Neuronal stem cell (in vitro differentiated cells): ENCODE measurements at regions not wholly inside any gene's neighbourhood (a gene's known extent, or its start where the extent isn't known, plus 50 kb on each side); places are given as distances from the start of the nearest gene placed in this dataset.

Experiments
- DNase-seq: peaks from one replicate; pipeline ENCODE4 v3.0.0-alpha.2; 2013; ENCODE audit warnings: low spot score
- H2AFZ ChIP-seq: one replicate; pipeline ENCODE4 v1.6.1; 2013; ENCODE audit warnings: mild to moderate bottlenecking, low read length, inconsistent platforms
- H2AK5ac ChIP-seq: 2 replicates; pipeline ENCODE4 v1.6.1; 2013; ENCODE audit warnings: low read depth, mild to moderate bottlenecking, inconsistent platforms, low read length, moderate library complexity, mixed read lengths
- H2BK120ac ChIP-seq: 2 replicates; pipeline ENCODE4 v1.6.1; 2013; ENCODE audit warnings: low read depth, mild to moderate bottlenecking, inconsistent platforms, low read length, moderate library complexity, mixed read lengths
- H2BK12ac ChIP-seq: one replicate; pipeline ENCODE4 v1.6.1; 2013; ENCODE audit warnings: low read length, inconsistent platforms
- H2BK15ac ChIP-seq: 2 replicates; pipeline ENCODE4 v1.6.1; 2013; ENCODE audit warnings: mild to moderate bottlenecking, low read length, inconsistent platforms, mixed read lengths
- H2BK5ac ChIP-seq: one replicate; pipeline ENCODE4 v1.6.1; 2013; ENCODE audit warnings: inconsistent platforms, mild to moderate bottlenecking, low read length, moderate library complexity
- H3K14ac ChIP-seq: one replicate; pipeline ENCODE4 v1.6.1; 2013; ENCODE audit warnings: low read length, inconsistent platforms
- H3K18ac ChIP-seq: 2 replicates; pipeline ENCODE4 v1.6.1; 2013; ENCODE audit warnings: low read length, inconsistent platforms
- H3K23ac ChIP-seq: 2 replicates; pipeline ENCODE4 v1.6.1; 2013; ENCODE audit warnings: low read depth, mild to moderate bottlenecking, mixed read lengths, low read length, inconsistent platforms; ENCODE audit not compliant: poor library complexity
- H3K27ac ChIP-seq: replicated peaks from 3 replicates; pipeline ENCODE4 v1.5.1; 2013; ENCODE audit warnings: low read length, inconsistent platforms
- H3K27me3 ChIP-seq, 3 experiments: 2 replicates each; pipeline ENCODE4 v1.6.1; 2013; ENCODE audit warnings: low read length in 3 of 3, mild to moderate bottlenecking in 2 of 3, inconsistent platforms in 1 of 3, low read depth in 1 of 3, mixed read lengths in 1 of 3, moderate library complexity in 1 of 3; ENCODE audit not compliant: control insufficient read depth in 3 of 3, insufficient read depth in 3 of 3
- H3K36me3 ChIP-seq, 2 donors: replicated peaks in 1 of 2; 2 replicates each; pipeline ENCODE4 v1.6.1; 2013; ENCODE audit warnings: low read length in 2 of 2; ENCODE audit not compliant: control insufficient read depth in 2 of 2, insufficient read depth in 2 of 2
- H3K4ac ChIP-seq: 2 replicates; pipeline ENCODE4 v1.6.1; 2013; ENCODE audit warnings: inconsistent platforms, mild to moderate bottlenecking, low read length, moderate library complexity
- H3K4me1 ChIP-seq, 2 donors: 1 replicate in 1 of 2; 2 replicates in 1 of 2; pipeline ENCODE4 v1.6.1; 2013; ENCODE audit warnings: low read length in 2 of 2, low read depth in 1 of 2; ENCODE audit not compliant: control insufficient read depth in 2 of 2, insufficient read depth in 1 of 2
- H3K4me2 ChIP-seq: one replicate; pipeline ENCODE4 v1.6.1; 2013; ENCODE audit warnings: mild to moderate bottlenecking, low read length, inconsistent platforms; ENCODE audit not compliant: insufficient read depth, poor library complexity, severe bottlenecking
- H3K4me3 ChIP-seq, 2 donors: 2 replicates each; pipeline ENCODE4 v1.5.1; 2013; ENCODE audit warnings: low read length in 2 of 2, mild to moderate bottlenecking in 2 of 2, inconsistent platforms in 1 of 2, moderate library complexity in 1 of 2
- H3K79me1 ChIP-seq: one replicate; pipeline ENCODE4 v1.6.1; 2013; ENCODE audit warnings: low read depth, mild to moderate bottlenecking, inconsistent platforms, low read length, moderate library complexity
- H3K9ac ChIP-seq: one replicate; pipeline ENCODE4 v1.6.1; 2013; ENCODE audit warnings: mild to moderate bottlenecking, low read depth, low read length, inconsistent platforms; ENCODE audit not compliant: poor library complexity
- H3K9me3 ChIP-seq, 2 donors: replicated peaks in 1 of 2; 2 replicates each; pipeline versions ENCODE3 to v1.6.1; 2013; ENCODE audit warnings: low read length in 2 of 2, mild to moderate bottlenecking in 2 of 2, inconsistent platforms in 1 of 2, low read depth in 1 of 2, mixed read lengths in 1 of 2, moderate library complexity in 1 of 2; ENCODE audit not compliant: control insufficient read depth in 2 of 2, insufficient read depth in 1 of 2
- H4K8ac ChIP-seq: one replicate; pipeline ENCODE4 v1.6.1; 2013; ENCODE audit warnings: low read depth, mild to moderate bottlenecking, inconsistent platforms, low read length, moderate library complexity
- H4K91ac ChIP-seq: one replicate; pipeline ENCODE4 v1.6.1; 2013; ENCODE audit warnings: low read length, low read depth, mild to moderate bottlenecking, inconsistent platforms; ENCODE audit not compliant: poor library complexity
- WGBS, 2 donors: extraction: QIAGEN DNeasy Blood & Tissue Kit; methylation state at CpG; one replicate each; pipeline ENCODE4 v1.1.7; 2013; ENCODE audit warnings: missing lambda C conversion rate in 2 of 2, mixed read lengths in 1 of 2; ENCODE audit not compliant: insufficient read length in 2 of 2, insufficient replicate concordance in 1 of 2; ENCODE audit errors: extremely low coverage in 2 of 2; 5-methylcytosine and 5-hydroxymethylcytosine counted together

- DNase-seq, result no peak
- no peak overlapping the region for H3K4ac ChIP-seq
- H3K4me3 ChIP-seq, result no peak overlapping the region
- no peak overlapping the region for H3K14ac ChIP-seq
- no peak overlapping the region for H3K9ac ChIP-seq
- no CpG with 5 or more reads among the region's 7 CpGs for WGBS, 2 donors
- no peaks in the 10 kb centered on the region for H3K79me1 ChIP-seq
- H3K27me3 ChIP-seq, result no peaks in the 10 kb centered on the region
- no peak overlapping the region for H2BK15ac ChIP-seq
- no peak overlapping the region for H3K18ac ChIP-seq
- no peaks in the 10 kb centered on the region for H3K9me3 ChIP-seq
- H3K4me2 ChIP-seq, result no peak overlapping the region
- H2BK12ac ChIP-seq, result no peak overlapping the region
- H2AK5ac ChIP-seq, result no peak overlapping the region
- H2AFZ ChIP-seq, result no peak overlapping the region
- peaks cover 3 to 12% of the 10 kb centered on the region in 2 donors for H3K4me1 ChIP-seq
- H3K23ac ChIP-seq, result no peak overlapping the region
- H2BK120ac ChIP-seq, result no peak overlapping the region
- no peak overlapping the region for H4K91ac ChIP-seq
- no peaks in the 10 kb centered on the region for H3K36me3 ChIP-seq
- no peak overlapping the region for H3K27ac ChIP-seq
- no peak overlapping the region for H2BK5ac ChIP-seq
- no peak overlapping the region for H4K8ac ChIP-seq
Measured at GRCh38 chr17:72387487-72387886, 266.7 kb downstream of the SOX9 start.

GRCh38 chr17:72387969-72388368, 267.1 kb downstream of the SOX9 start:
- H3K4me3 ChIP-seq, result no peak overlapping the region
- H2BK5ac ChIP-seq, result no peak overlapping the region
- H3K27me3 ChIP-seq, result no peaks in the 10 kb centered on the region
- H4K8ac ChIP-seq, result no peak overlapping the region
- H3K79me1 ChIP-seq, result no peaks in the 10 kb centered on the region
- no peak overlapping the region for H3K9ac ChIP-seq
- peaks cover 3 to 11% of the 10 kb centered on the region in 2 donors for H3K4me1 ChIP-seq
- H4K91ac ChIP-seq, result no peak overlapping the region
- H3K4me2 ChIP-seq, result no peak overlapping the region
- no peak overlapping the region for H2BK15ac ChIP-seq
- no peaks in the 10 kb centered on the region for H3K9me3 ChIP-seq
- H2BK120ac ChIP-seq, result no peak overlapping the region
- no peaks in the 10 kb centered on the region for H3K36me3 ChIP-seq
- no CpG with 5 or more reads among the region's 3 CpGs for WGBS, 2 donors
- no peak overlapping the region for H3K14ac ChIP-seq
- no peak overlapping the region for H3K4ac ChIP-seq
- no peak for DNase-seq
- H2BK12ac ChIP-seq, result no peak overlapping the region
- no peak overlapping the region for H3K18ac ChIP-seq
- no peak overlapping the region for H2AFZ ChIP-seq
- H2AK5ac ChIP-seq, result no peak overlapping the region
- no peak overlapping the region for H3K23ac ChIP-seq
- H3K27ac ChIP-seq, result no peak overlapping the region

GRCh38 chr17:72388765-72389473, 268.1 kb downstream of the SOX9 start:
- no peaks in the 10 kb centered on the region for H3K9me3 ChIP-seq
- no peak overlapping the region for H3K18ac ChIP-seq
- WGBS, 2 donors, result no CpG with 5 or more reads among the region's 10 CpGs
- no peak overlapping the region for H2AFZ ChIP-seq
- no peaks in the 10 kb centered on the region for H3K79me1 ChIP-seq
- H3K36me3 ChIP-seq, result no peaks in the 10 kb centered on the region
- no peak overlapping the region for H2BK120ac ChIP-seq
- no peak overlapping the region for H3K23ac ChIP-seq
- H3K14ac ChIP-seq, result no peak overlapping the region
- DNase-seq, result no peak
- H4K8ac ChIP-seq, result no peak overlapping the region
- no peak overlapping the region for H2BK12ac ChIP-seq
- H3K4me3 ChIP-seq, result no peak overlapping the region
- H4K91ac ChIP-seq, result no peak overlapping the region
- H3K9ac ChIP-seq, result no peak overlapping the region
- H2BK5ac ChIP-seq, result no peak overlapping the region
- no peaks in the 10 kb centered on the region for H3K27me3 ChIP-seq
- H3K4me2 ChIP-seq, result no peak overlapping the region
- H3K4ac ChIP-seq, result no peak overlapping the region
- H2AK5ac ChIP-seq, result no peak overlapping the region
- H2BK15ac ChIP-seq, result no peak overlapping the region
- H3K4me1 ChIP-seq, result peaks cover 7 to 13% of the 10 kb centered on the region in 2 donors
- no peak overlapping the region for H3K27ac ChIP-seq

GRCh38 chr17:72390675-72391508, 270.1 kb downstream of the SOX9 start:
- H3K4me1 ChIP-seq, result peaks cover 9 to 13% of the 10 kb centered on the region in 2 donors
- H2BK15ac ChIP-seq, result no peak overlapping the region
- no peak overlapping the region for H2BK120ac ChIP-seq
- H3K27me3 ChIP-seq, result no peaks in the 10 kb centered on the region
- H3K9ac ChIP-seq, result no peak overlapping the region
- no peaks in the 10 kb centered on the region for H3K9me3 ChIP-seq
- no peak overlapping the region for H3K14ac ChIP-seq
- H3K4me2 ChIP-seq, result no peak overlapping the region
- H3K4ac ChIP-seq, result no peak overlapping the region
- H3K4me3 ChIP-seq, result no peak overlapping the region
- no peak overlapping the region for H2AK5ac ChIP-seq
- no peaks in the 10 kb centered on the region for H3K36me3 ChIP-seq
- no peak overlapping the region for H2BK5ac ChIP-seq
- H3K23ac ChIP-seq, result no peak overlapping the region
- H4K91ac ChIP-seq, result no peak overlapping the region
- no peak for DNase-seq
- WGBS, 2 donors, result no CpG with 5 or more reads among the region's 3 CpGs
- no peak overlapping the region for H3K18ac ChIP-seq
- no peak overlapping the region for H2AFZ ChIP-seq
- no peaks in the 10 kb centered on the region for H3K79me1 ChIP-seq
- no peak overlapping the region for H2BK12ac ChIP-seq
- no peak overlapping the region for H3K27ac ChIP-seq
- no peak overlapping the region for H4K8ac ChIP-seq
